PC-3 (cell line): ENCODE measurements at regions not wholly inside any gene's neighbourhood (a gene's known extent, or its start where the extent isn't known, plus 50 kb on each side); places are given as distances from the start of the nearest gene placed in this dataset.

ENCODE experiments used
- ATAC-seq: fragments of 200-7000 bp; cut with Tn5 transposase; 2 replicates; pipeline ENCODE4 v1.9.1; 2020; ENCODE audit warnings: mild to moderate bottlenecking, moderate library complexity
- BruUV-seq: library from RNA; stranded (reverse); fragments of 400-500 nt; replicated peaks from 2 replicates; lab custom pipeline; 2021; lab: Mats Ljungman, UMichigan
- CTCF ChIA-PET: fragments of 300-600 bp; sonication (Branson Sonifier 250); formaldehyde crosslinking; loops from one replicate; lab custom pipeline; 2022; ENCODE audit warnings: antibody characterized with exemption; lab: Charles Lee
- POLR2A ChIA-PET: fragments of 300-600 bp; sonication (Branson Sonifier 250); formaldehyde crosslinking; loops from one replicate; lab custom pipeline; 2022; ENCODE audit warnings: antibody characterized with exemption; ENCODE audit not compliant: unreplicated experiment; lab: Charles Lee
- DNase-seq: peaks from one replicate; pipeline ENCODE4 v3.0.0-alpha.2; 2015
- H2AFZ ChIP-seq: fragments of 300-600 bp; sonication (generic); 2 replicates; pipeline ENCODE4 v1.6.0; 2016; ENCODE audit warnings: antibody characterized with exemption, low read length
- H3F3A ChIP-seq: fragments of 300-600 bp; sonication (generic); one replicate; pipeline ENCODE4 v1.6.0; 2017; ENCODE audit warnings: antibody characterized with exemption, low read length, control low read depth, mild to moderate bottlenecking; ENCODE audit not compliant: unreplicated experiment
- H3K27ac ChIP-seq: fragments of 300-600 bp; sonication (generic); 2 replicates; pipeline ENCODE4 v1.5.1; 2016; ENCODE audit warnings: mild to moderate bottlenecking, low read length
- H3K27me3 ChIP-seq: fragments of 300-600 bp; sonication (generic); 2 replicates; pipeline ENCODE4 v1.6.1; 2016; ENCODE audit warnings: low read length, mixed read lengths
- H3K36me3 ChIP-seq: fragments of 300-600 bp; sonication (generic); 2 replicates; pipeline ENCODE4 v1.6.1; 2016; ENCODE audit warnings: low read depth, mixed run types, low read length, mixed read lengths
- H3K4me1 ChIP-seq: fragments of 300-600 bp; sonication (generic); 2 replicates; pipeline ENCODE4 v1.5.1; 2016; ENCODE audit warnings: low read length; ENCODE audit not compliant: insufficient read depth
- H3K4me2 ChIP-seq: fragments of 300-600 bp; sonication (generic); 2 replicates; pipeline ENCODE4 v1.6.0; 2016; ENCODE audit warnings: low read length
- H3K4me3 ChIP-seq: fragments of 300-600 bp; sonication (generic); 2 replicates; pipeline ENCODE4 v1.5.1; 2016; ENCODE audit warnings: mild to moderate bottlenecking, low read length, mixed read lengths
- H3K79me2 ChIP-seq: fragments of 300-600 bp; sonication (generic); 2 replicates; pipeline ENCODE4 v1.6.1; 2017; ENCODE audit warnings: low read length, mixed read lengths
- H3K9ac ChIP-seq: fragments of 300-600 bp; sonication (generic); 2 replicates; pipeline ENCODE4 v1.6.0; 2016; ENCODE audit warnings: mild to moderate bottlenecking, low read length
- H3K9me2 ChIP-seq: fragments of 300-600 bp; sonication (generic); replicated peaks from 2 replicates; pipeline ENCODE4 v1.6.1; 2016; ENCODE audit warnings: mixed run types, low read length, mixed read lengths
- H3K9me3 ChIP-seq: fragments of 300-600 bp; sonication (generic); 2 replicates; pipeline ENCODE4 v1.6.1; 2016; ENCODE audit warnings: low read length, mixed read lengths
- H4K20me1 ChIP-seq: fragments of 300-600 bp; sonication (generic); 2 replicates; pipeline ENCODE4 v1.6.1; 2016; ENCODE audit warnings: low read length, mixed read lengths
- CTCF ChIP-seq: fragments of 300-600 bp; sonication (generic); conservative IDR thresholded peaks from 2 replicates; pipeline ENCODE4 v1.5.1; 2017; ENCODE audit warnings: antibody characterized with exemption, low read depth, mild to moderate bottlenecking, low read length
- EZH2 ChIP-seq: fragments of 300-600 bp; sonication (generic); IDR thresholded peaks from one replicate; pipeline ENCODE4 v1.6.1; 2017; ENCODE audit warnings: antibody characterized with exemption, mild to moderate bottlenecking, low read length; ENCODE audit not compliant: unreplicated experiment
- EZH2phosphoT487 ChIP-seq: fragments of 300-600 bp; sonication (generic); IDR thresholded peaks from 2 replicates; pipeline ENCODE4 v1.6.1; 2018; ENCODE audit warnings: mild to moderate bottlenecking, antibody characterized with exemption, low read length, borderline replicate concordance
- intact Hi-C: fragments of 100-400 bp; cut with micrococcal nuclease; formaldehyde crosslinking; loops from 2 replicates; pipeline ENCODE4 v1.9.0; 2023

GRCh38 chr17:14448818-14449217, 147.9 kb downstream of the HS3ST3B1 start:
- ChIA-PET CTCF (no interaction called here), POLR2A (no interaction called here)
- intact Hi-C loops, result no loop called here
- Histone ChIP-seq H3K79me2 (no peaks in the 10 kb centered on the region), H3K4me1 (no peaks in the 10 kb centered on the region), H3K27ac (no peak overlapping the region), H3K9ac (no peak overlapping the region), H3K27me3 (peaks cover 54% of the 10 kb centered on the region), H3K9me3 (peaks cover 3% of the 10 kb centered on the region; the same call in 1 of the 2 replicates), H3K36me3 (no peaks in the 10 kb centered on the region), H3K4me3 (no peak overlapping the region), H3K9me2 (no peaks in the 10 kb centered on the region), H3K4me2 (no peak overlapping the region), H4K20me1 (no peaks in the 10 kb centered on the region), H2AFZ (no peak overlapping the region), H3F3A (no peaks in the 10 kb centered on the region)
- DNase-seq (no peak), ATAC-seq (no peak)
- BruUV-seq, result no TSS peak
- TF ChIP-seq CTCF, result no peak
- TF ChIP-seq EZH2, result no peak
- TF ChIP-seq EZH2phosphoT487, result no peak

GRCh38 chr17:14446825-14447224, 145.9 kb downstream of the HS3ST3B1 start:
- Histone ChIP-seq H3K9ac (no peak overlapping the region), H2AFZ (no peak overlapping the region), H4K20me1 (no peaks in the 10 kb centered on the region), H3K9me3 (peaks cover 3% of the 10 kb centered on the region; the same call in 1 of the 2 replicates), H3K27ac (no peak overlapping the region), H3F3A (no peaks in the 10 kb centered on the region), H3K36me3 (no peaks in the 10 kb centered on the region), H3K27me3 (peaks cover 40% of the 10 kb centered on the region), H3K4me1 (peaks cover 5% of the 10 kb centered on the region; the same call in 1 of the 2 replicates), H3K4me3 (no peak overlapping the region), H3K9me2 (no peaks in the 10 kb centered on the region), H3K79me2 (no peaks in the 10 kb centered on the region), H3K4me2 (no peak overlapping the region)
- DNase-seq, result no peak
- no TSS peak for BruUV-seq
- TF ChIP-seq EZH2phosphoT487 (no peak), CTCF (no peak), EZH2 (no peak)
- ChIA-PET CTCF (no interaction called here), POLR2A (no interaction called here)
- intact Hi-C loops, result no loop called here
- no peak for ATAC-seq

GRCh38 chr17:14444915-14445314, 144.0 kb downstream of the HS3ST3B1 start:
- Histone ChIP-seq H3K9ac (no peak overlapping the region), H2AFZ (no peak overlapping the region), H3K79me2 (no peaks in the 10 kb centered on the region), H3K4me2 (no peak overlapping the region), H4K20me1 (no peaks in the 10 kb centered on the region), H3K27me3 (peaks cover 34% of the 10 kb centered on the region), H3K27ac (no peak overlapping the region), H3K4me3 (no peak overlapping the region), H3F3A (no peaks in the 10 kb centered on the region), H3K9me2 (no peaks in the 10 kb centered on the region), H3K36me3 (no peaks in the 10 kb centered on the region), H3K4me1 (peaks cover 5% of the 10 kb centered on the region; the same call in 1 of the 2 replicates), H3K9me3 (peaks cover 3% of the 10 kb centered on the region; the same call in 1 of the 2 replicates)
- no TSS peak for BruUV-seq
- DNase-seq, result no peak
- intact Hi-C loops, result no loop called here
- POLR2A ChIA-PET, result no interaction called here
- no peak for ATAC-seq
- TF ChIP-seq EZH2 (no peak), CTCF (no peak), EZH2phosphoT487 (no peak)
- CTCF ChIA-PET, result no interaction called here
